GM12864 (cell line): ENCODE measurements at regions not wholly inside any gene's neighbourhood (a gene's known extent, or its start where the extent isn't known, plus 50 kb on each side); places are given as distances from the start of the nearest gene placed in this dataset.

Source experiments
- DNase-seq: peaks from one replicate; pipeline ENCODE4 v3.0.0-alpha.2; 2011; ENCODE audit warnings: low read depth
- H3K4me3 ChIP-seq: 2 replicates; pipeline ENCODE4 v1.5.1; 2011; ENCODE audit warnings: mild to moderate bottlenecking, low read depth, low read length, control low read depth
- TF ChIP-seq, protein P1 (sequence below): IDR thresholded peaks from 2 replicates; pipeline ENCODE4 v1.5.1; 2011; ENCODE audit warnings: low read depth, mild to moderate bottlenecking, moderate library complexity, low read length, control low read depth, inconsistent platforms; ENCODE audit errors: missing control alignments

DNA sequence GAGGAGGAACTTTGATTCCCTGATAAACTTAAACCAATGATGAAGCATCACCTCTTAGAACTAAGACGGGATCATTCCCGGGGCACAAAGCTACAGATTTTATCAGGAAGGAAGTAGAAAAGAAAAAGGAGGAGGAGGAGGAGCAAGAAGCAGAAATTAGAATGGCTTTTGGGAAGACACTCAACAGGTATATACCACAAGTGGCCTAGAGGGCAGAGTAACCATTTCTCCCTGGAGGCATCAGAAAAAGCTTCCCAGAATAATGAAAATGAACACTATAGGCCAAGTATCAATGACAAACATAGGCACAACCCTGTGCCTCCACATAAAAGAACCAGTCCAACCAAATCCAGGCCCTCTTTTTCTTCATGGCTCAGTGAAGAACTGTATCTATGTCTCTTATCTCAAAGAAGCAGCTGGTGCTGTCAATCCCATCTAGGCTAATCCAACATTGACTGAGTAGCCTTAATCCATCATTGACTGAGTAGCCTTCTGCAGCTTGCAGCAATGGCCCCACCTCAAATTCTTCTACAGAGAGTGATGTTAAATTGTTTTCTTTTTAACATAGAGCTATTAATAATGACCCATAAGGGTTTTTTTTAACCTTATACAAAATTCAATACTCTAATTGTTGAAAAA lies 178.8 kb upstream of the KIF2A start:
- TF ChIP-seq, protein P1, sequence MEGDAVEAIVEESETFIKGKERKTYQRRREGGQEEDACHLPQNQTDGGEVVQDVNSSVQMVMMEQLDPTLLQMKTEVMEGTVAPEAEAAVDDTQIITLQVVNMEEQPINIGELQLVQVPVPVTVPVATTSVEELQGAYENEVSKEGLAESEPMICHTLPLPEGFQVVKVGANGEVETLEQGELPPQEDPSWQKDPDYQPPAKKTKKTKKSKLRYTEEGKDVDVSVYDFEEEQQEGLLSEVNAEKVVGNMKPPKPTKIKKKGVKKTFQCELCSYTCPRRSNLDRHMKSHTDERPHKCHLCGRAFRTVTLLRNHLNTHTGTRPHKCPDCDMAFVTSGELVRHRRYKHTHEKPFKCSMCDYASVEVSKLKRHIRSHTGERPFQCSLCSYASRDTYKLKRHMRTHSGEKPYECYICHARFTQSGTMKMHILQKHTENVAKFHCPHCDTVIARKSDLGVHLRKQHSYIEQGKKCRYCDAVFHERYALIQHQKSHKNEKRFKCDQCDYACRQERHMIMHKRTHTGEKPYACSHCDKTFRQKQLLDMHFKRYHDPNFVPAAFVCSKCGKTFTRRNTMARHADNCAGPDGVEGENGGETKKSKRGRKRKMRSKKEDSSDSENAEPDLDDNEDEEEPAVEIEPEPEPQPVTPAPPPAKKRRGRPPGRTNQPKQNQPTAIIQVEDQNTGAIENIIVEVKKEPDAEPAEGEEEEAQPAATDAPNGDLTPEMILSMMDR, result no peak
- no peak overlapping the region for H3K4me3 ChIP-seq
- DNase-seq, result no peak

DNA sequence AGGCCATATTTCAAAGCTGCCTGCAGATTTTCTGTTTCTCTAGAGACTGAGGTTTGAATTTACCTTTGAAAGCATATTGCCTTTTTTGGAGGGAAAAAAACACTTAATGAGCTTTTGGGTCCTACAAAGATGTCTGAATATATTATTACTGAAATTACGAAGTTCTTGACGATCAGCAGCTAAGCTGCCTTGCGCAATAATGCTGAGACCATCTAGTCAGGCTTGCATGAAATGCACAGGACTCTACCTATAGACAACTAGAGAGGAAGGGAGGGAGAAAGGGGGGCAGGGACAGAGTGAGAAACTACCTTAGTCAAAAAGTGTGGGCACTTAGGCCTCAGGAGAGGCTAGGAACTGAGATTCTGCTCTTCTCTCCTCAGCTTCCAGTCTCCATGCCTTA lies 175.9 kb upstream of the KIF2A start:
- TF ChIP-seq, protein P1, result no peak
- H3K4me3 ChIP-seq, result no peak overlapping the region
- DNase-seq, result no peak

DNA sequence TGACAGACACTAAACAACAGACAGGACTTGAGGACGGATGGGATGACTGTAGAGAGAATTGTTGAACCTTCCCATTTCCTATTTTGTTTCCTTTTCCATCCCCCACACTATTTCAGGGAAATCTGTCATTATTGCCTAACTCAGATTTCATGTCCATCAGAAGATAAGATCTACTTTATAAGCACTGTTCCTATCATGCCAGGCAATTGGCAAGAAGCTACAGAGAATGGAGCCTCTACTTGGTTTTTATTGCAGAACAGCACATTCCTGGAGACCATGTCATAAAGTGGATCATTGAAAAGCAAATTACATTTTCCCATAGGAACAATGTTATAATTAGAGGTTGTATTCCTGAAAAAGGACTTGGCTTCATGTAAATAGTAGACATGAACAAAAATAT lies 173.7 kb upstream of the KIF2A start:
- H3K4me3 ChIP-seq, result no peak overlapping the region
- no peak for DNase-seq
- TF ChIP-seq, protein P1, result no peak

DNA sequence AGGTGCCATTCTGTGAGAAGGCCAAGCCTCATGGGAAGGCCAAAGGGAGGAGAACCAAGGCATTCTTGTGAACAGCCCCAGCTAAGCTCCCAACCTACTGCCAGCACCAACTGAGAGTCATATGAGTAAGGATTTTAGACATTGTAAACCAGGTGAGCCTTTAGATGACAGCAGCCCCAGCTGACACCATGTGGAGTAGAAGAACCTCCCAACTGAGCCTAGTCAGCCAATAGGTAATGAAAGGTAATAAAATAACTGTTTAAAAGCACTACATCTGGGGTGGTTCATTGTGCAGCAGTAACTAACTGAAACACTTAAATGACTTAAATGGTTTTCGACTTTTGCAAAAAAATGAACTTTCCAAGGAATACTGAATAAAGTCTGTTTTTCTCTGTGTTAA lies 172.6 kb upstream of the KIF2A start:
- TF ChIP-seq, protein P1, result no peak
- no peak overlapping the region for H3K4me3 ChIP-seq

DNA sequence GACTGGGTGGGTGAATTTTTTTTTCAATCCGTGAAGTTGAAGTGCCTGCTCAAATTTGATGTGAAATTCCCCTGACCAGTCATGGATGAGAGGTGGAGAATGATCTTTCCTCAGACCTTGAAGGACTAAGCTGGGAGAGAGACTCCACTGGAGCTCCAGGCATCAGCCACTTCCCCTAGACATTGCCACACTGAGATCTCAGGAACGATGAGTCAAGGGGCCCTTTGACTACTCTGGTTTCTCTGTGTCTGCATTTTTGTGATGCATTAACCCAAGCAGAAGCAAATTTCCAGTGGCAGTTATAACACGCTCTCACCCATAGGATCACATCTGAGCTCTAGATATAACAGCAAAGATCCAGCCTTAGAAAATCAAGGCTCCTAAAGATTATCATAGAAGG lies 171.2 kb upstream of the KIF2A start:
- DNase-seq, result no peak
- TF ChIP-seq, protein P1, result no peak
- no peak overlapping the region for H3K4me3 ChIP-seq

More for the DNA sequence above, 172.6 kb upstream of the KIF2A start:
- DNase-seq, result no peak

DNA sequence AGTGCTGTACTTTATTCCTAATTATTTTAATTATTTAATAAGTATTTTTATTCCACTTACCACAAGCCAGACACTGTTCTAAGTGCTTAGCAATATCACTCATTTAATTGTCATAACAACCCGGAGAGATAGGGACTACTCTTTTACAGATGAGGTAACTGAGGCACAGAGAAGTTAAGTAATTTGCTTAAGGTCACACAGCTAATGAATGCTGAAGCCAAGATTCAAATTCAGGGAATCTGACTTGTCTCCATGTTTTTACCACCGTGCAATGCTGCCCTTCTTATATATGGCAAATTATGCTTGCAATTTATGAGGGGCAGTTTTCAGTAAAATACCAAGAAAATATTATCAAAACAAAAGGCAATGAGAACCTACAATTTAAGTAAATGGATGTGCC lies 168.4 kb upstream of the KIF2A start:
- TF ChIP-seq, protein P1, result no peak
- DNase-seq, result no peak
- H3K4me3 ChIP-seq, result no peak overlapping the region

DNA sequence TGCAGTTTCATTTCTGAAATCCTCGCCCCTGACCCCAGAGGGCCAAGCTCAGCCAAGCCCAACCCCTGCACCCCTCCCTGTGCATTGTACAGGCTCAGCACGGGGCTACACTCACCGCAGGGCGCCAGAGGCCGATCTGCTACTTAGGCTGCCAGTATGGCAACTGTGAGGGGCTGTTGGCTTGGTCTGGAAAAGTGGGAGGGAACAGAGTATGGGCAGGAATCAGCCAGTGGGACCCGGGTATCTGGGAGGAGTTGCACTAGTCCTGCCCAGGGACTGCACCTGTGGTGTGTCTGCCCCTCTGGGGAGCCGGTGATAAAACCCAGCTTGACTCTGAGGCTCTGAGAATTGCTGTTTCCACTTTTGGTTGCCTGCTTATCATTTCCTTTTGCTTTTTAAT lies 167.4 kb upstream of the KIF2A start:
- H3K4me3 ChIP-seq, result no peak overlapping the region
- TF ChIP-seq, protein P1, result no peak
- DNase-seq, result no peak
